Astrocyte (in vitro differentiated cells and primary cell): ENCODE measurements at regions not wholly inside any gene's neighbourhood (a gene's known extent, or its start where the extent isn't known, plus 50 kb on each side); places are given as distances from the start of the nearest gene placed in this dataset.

ENCODE experiments used
- DNase-seq: peaks from one replicate; pipeline ENCODE4 v3.0.0-alpha.2; 2010; ENCODE audit warnings: low read depth
- FAIRE-seq: peaks from 2 replicates; lab custom pipeline; 2011; peaks lifted over from hg19 to GRCh38; lab: Jason Lieb, UNC
- H2AFZ ChIP-seq: 2 replicates; pipeline ENCODE4 v1.6.0; 2012; ENCODE audit warnings: low read depth, low read length, inconsistent platforms
- H3K27ac ChIP-seq: 2 replicates; pipeline ENCODE4 v1.5.1; 2011; ENCODE audit warnings: low read depth, low read length, inconsistent platforms
- H3K27me3 ChIP-seq: 2 replicates; pipeline ENCODE4 v1.6.0; 2011; ENCODE audit warnings: low read length, inconsistent platforms; ENCODE audit not compliant: insufficient read depth
- H3K36me3 ChIP-seq: 2 replicates; pipeline ENCODE4 v1.5.1; 2011; ENCODE audit warnings: low read length, inconsistent platforms; ENCODE audit not compliant: insufficient read depth
- H3K4me1 ChIP-seq: 2 replicates; pipeline ENCODE4 v1.5.1; 2011; ENCODE audit warnings: low read length, inconsistent platforms; ENCODE audit not compliant: insufficient read depth
- H3K4me2 ChIP-seq: 2 replicates; pipeline ENCODE4 v1.6.0; 2012; ENCODE audit warnings: low read length, inconsistent platforms
- H3K4me3 ChIP-seq: 2 replicates; pipeline ENCODE4 v1.5.1; 2011; ENCODE audit warnings: low read depth, mild to moderate bottlenecking, low read length, inconsistent platforms; ENCODE audit not compliant: insufficient read depth
- H3K79me2 ChIP-seq: 2 replicates; pipeline ENCODE4 v1.6.0; 2012; ENCODE audit warnings: mild to moderate bottlenecking, low read length, inconsistent platforms; ENCODE audit not compliant: insufficient read depth
- H3K9ac ChIP-seq: 2 replicates; pipeline ENCODE4 v1.6.0; 2012; ENCODE audit warnings: mild to moderate bottlenecking, low read length, inconsistent platforms
- H3K9me3 ChIP-seq: 2 replicates; pipeline ENCODE4 v1.5.1; 2012; ENCODE audit warnings: low read depth, mild to moderate bottlenecking, low read length, inconsistent platforms; ENCODE audit not compliant: insufficient read depth
- H4K20me1 ChIP-seq: 2 replicates; pipeline ENCODE4 v1.6.0; 2012; ENCODE audit warnings: low read length, inconsistent platforms; ENCODE audit not compliant: insufficient read depth
- H3K27ac Mint-ChIP-seq: one replicate; pipeline ENCODE4 v1.8.0; 2021; ENCODE audit warnings: mild to moderate bottlenecking, mixed read lengths; ENCODE audit not compliant: unreplicated experiment
- H3K27me3 Mint-ChIP-seq: one replicate; pipeline ENCODE4 v1.8.0; 2021; ENCODE audit warnings: low read depth, mixed read lengths; ENCODE audit not compliant: unreplicated experiment
- H3K36me3 Mint-ChIP-seq: one replicate; pipeline ENCODE4 v1.8.0; 2021; ENCODE audit warnings: low read depth, mixed read lengths; ENCODE audit not compliant: unreplicated experiment
- H3K4me1 Mint-ChIP-seq: one replicate; pipeline ENCODE4 v1.8.0; 2021; ENCODE audit warnings: low read depth, mixed read lengths; ENCODE audit not compliant: unreplicated experiment
- H3K4me3 Mint-ChIP-seq: one replicate; pipeline ENCODE4 v1.8.0; 2021; ENCODE audit warnings: mild to moderate bottlenecking, moderate library complexity, mixed read lengths; ENCODE audit not compliant: unreplicated experiment
- H3K9me3 Mint-ChIP-seq: one replicate; pipeline ENCODE4 v1.8.0; 2021; ENCODE audit warnings: mild to moderate bottlenecking, mixed read lengths; ENCODE audit not compliant: unreplicated experiment
- EZH2 ChIP-seq: IDR thresholded peaks from 2 replicates; pipeline ENCODE4 v1.6.1; 2012; ENCODE audit warnings: mild to moderate bottlenecking, low read length, inconsistent platforms; ENCODE audit not compliant: insufficient read depth
- TF ChIP-seq, protein P1 (sequence below): IDR thresholded peaks from 2 replicates; pipeline ENCODE4 v1.5.1; 2011; ENCODE audit warnings: low read depth, mild to moderate bottlenecking, inconsistent platforms, low read length, moderate library complexity; ENCODE audit not compliant: insufficient read depth

DNA sequence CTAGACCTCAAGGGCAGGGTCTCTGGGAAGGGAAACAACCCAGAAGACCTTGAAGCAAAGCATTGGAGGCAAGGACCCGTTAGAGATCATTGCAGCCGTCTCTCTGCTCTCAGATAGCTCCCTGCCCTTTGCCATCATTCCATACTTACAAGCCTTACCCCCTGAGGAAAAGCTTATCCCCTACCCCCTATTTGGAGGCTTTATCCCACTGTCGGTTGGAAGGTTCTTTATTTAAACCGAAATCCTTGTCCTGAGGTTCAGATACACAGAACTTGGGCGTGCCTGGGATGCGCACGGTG lies 84.4 kb downstream of the EFNB1 start:
- TF ChIP-seq, protein P1, sequence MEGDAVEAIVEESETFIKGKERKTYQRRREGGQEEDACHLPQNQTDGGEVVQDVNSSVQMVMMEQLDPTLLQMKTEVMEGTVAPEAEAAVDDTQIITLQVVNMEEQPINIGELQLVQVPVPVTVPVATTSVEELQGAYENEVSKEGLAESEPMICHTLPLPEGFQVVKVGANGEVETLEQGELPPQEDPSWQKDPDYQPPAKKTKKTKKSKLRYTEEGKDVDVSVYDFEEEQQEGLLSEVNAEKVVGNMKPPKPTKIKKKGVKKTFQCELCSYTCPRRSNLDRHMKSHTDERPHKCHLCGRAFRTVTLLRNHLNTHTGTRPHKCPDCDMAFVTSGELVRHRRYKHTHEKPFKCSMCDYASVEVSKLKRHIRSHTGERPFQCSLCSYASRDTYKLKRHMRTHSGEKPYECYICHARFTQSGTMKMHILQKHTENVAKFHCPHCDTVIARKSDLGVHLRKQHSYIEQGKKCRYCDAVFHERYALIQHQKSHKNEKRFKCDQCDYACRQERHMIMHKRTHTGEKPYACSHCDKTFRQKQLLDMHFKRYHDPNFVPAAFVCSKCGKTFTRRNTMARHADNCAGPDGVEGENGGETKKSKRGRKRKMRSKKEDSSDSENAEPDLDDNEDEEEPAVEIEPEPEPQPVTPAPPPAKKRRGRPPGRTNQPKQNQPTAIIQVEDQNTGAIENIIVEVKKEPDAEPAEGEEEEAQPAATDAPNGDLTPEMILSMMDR, result no peak
- no peak for TF ChIP-seq EZH2
- Histone ChIP-seq H3K4me1 (no peaks in the 10 kb centered on the region), H3K27me3 (no peaks in the 10 kb centered on the region), H3K4me3 (no peak overlapping the region), H3K4me2 (no peak overlapping the region), H3K36me3 (no peaks in the 10 kb centered on the region), H4K20me1 (no peaks in the 10 kb centered on the region), H3K9ac (no peak overlapping the region), H2AFZ (no peak overlapping the region), H3K79me2 (no peaks in the 10 kb centered on the region), H3K27ac (no peak overlapping the region), H3K9me3 (no peaks in the 10 kb centered on the region)
- Mint-ChIP-seq H3K4me1 (peaks cover 2% of the 10 kb centered on the region), H3K27me3 (peaks cover 17% of the 10 kb centered on the region), H3K36me3 (no peaks in the 10 kb centered on the region), H3K4me3 (no peak overlapping the region), H3K27ac (no peak overlapping the region), H3K9me3 (no peaks in the 10 kb centered on the region)
- DNase-seq (no peak), FAIRE-seq (no peak)

DNA sequence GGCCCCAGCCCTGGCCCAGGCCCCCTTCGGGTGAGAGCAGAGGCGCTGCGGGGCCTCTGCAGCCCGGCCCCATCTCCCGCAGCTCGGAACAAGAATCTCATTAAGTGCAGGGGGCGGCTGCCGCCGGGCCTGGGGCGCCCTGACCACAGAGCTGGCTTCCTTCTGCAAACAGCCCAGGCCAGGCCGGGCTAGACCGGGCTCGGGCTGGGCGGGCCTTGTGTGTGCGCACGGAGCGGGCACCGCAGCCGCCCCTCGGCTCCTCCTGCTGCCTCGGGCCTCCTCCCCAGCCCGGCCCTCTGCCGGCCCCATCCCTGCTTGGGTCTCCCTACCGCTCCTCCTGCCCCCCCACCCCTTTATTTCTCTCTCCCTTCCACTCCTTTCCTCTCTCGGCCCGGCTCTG lies 83.3 kb downstream of the EFNB1 start:
- no peak for DNase-seq
- Mint-ChIP-seq H3K4me3 (no peak overlapping the region), H3K27me3 (peaks cover 14% of the 10 kb centered on the region)

DNA sequence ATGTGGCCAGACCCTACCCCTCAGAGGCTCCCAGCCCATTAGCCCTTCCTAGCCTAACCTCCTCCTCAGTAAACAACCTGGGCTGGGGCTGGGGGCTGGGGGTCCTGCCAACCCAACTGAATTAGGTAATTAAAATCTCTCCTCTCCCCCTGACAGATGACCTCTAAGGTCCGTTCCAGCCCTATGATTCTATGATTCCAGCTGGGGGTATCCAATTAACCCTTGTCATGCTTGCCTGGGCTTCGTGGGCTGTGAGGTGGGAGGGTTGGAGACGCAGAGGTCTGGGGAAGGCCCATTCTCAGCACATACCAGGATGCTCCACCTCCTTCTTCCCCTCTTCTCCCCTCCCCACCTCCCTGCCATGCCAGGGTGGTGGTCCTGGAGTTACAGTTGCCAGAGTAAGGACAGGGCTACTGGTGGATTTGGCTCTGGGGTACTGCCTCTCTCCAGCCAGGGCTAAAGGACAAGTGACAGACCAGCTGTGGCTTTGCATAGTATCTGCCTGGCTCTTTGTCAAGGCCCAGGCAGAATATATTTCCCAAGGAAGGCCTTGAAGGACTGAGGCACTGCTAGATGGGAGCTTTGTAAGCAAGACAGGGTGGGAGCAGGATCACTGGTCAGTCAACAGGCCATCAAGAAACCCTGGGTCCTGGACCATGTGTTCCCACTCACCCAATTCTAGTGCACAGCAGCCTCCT lies 82.1 kb downstream of the EFNB1 start:
- Mint-ChIP-seq H3K27ac (no peak overlapping the region), H3K36me3 (no peaks in the 10 kb centered on the region), H3K4me1 (peaks cover 2% of the 10 kb centered on the region), H3K4me3 (no peak overlapping the region), H3K9me3 (no peaks in the 10 kb centered on the region), H3K27me3 (peaks cover 16% of the 10 kb centered on the region)
- no peaks in the 10 kb centered on the region for H3K4me1 ChIP-seq
- no peak overlapping the region for H3K4me2 ChIP-seq
- H3K27me3 ChIP-seq, result no peaks in the 10 kb centered on the region
- no peak overlapping the region for H3K4me3 ChIP-seq
- H4K20me1 ChIP-seq, result no peaks in the 10 kb centered on the region
- no peaks in the 10 kb centered on the region for H3K79me2 ChIP-seq
- no peak overlapping the region for H2AFZ ChIP-seq
- H3K36me3 ChIP-seq, result no peaks in the 10 kb centered on the region
- no peaks in the 10 kb centered on the region for H3K9me3 ChIP-seq
- FAIRE-seq (peak; percentile 73), DNase-seq (no peak)
- TF ChIP-seq, protein P1, result no peak
- no peak for TF ChIP-seq EZH2
- no peak overlapping the region for H3K9ac ChIP-seq
- no peak overlapping the region for H3K27ac ChIP-seq

More for the DNA sequence above, 83.3 kb downstream of the EFNB1 start:
- peak overlapping the region; percentile 10 for H3K9ac ChIP-seq
- no peaks in the 10 kb centered on the region for H3K4me1 ChIP-seq
- H4K20me1 ChIP-seq, result no peaks in the 10 kb centered on the region
- Mint-ChIP-seq H3K9me3 (no peaks in the 10 kb centered on the region), H3K36me3 (no peaks in the 10 kb centered on the region), H3K4me1 (peaks cover 2% of the 10 kb centered on the region), H3K27ac (no peak overlapping the region)
- H2AFZ ChIP-seq, result peak overlapping the region; percentile 60
- no peaks in the 10 kb centered on the region for H3K79me2 ChIP-seq
- H3K36me3 ChIP-seq, result no peaks in the 10 kb centered on the region
- TF ChIP-seq EZH2, result no peak
- TF ChIP-seq, protein P1, result no peak
- no peaks in the 10 kb centered on the region for H3K9me3 ChIP-seq
- no peak overlapping the region for H3K27ac ChIP-seq
- no peaks in the 10 kb centered on the region for H3K27me3 ChIP-seq
- no peak for FAIRE-seq
- H3K4me2 ChIP-seq, result peak overlapping the region; percentile 50
- no peak overlapping the region for H3K4me3 ChIP-seq
